COLO829 (cell line): ENCODE measurements at regions not wholly inside any gene's neighbourhood (a gene's known extent, or its start where the extent isn't known, plus 50 kb on each side); places are given as distances from the start of the nearest gene placed in this dataset.

Experiments
- DNase-seq: peaks from one replicate; pipeline ENCODE4 v3.0.0; 2012; ENCODE audit warnings: low spot score

GRCh38 chr17:10976401-10976800 lies 138.5 kb upstream of the PIRT start:
- DNase-seq, result no peak

- DNase-seq, result no peak
Measured at GRCh38 chr17:10968007-10968406, 130.1 kb upstream of the PIRT start.

- DNase-seq, result no peak
Measured at GRCh38 chr17:10956821-10957220, 118.9 kb upstream of the PIRT start.

GRCh38 chr17:10944819-10945218 lies 106.9 kb upstream of the PIRT start:
- DNase-seq, result no peak

GRCh38 chr17:10936931-10937330 lies 99.0 kb upstream of the PIRT start:
- no peak for DNase-seq

- no peak for DNase-seq
Measured at GRCh38 chr17:10932938-10933337, 95.1 kb upstream of the PIRT start.

GRCh38 chr17:10931133-10931532 lies 93.2 kb upstream of the PIRT start:
- DNase-seq, result no peak

GRCh38 chr17:10927712-10928111 lies 89.8 kb upstream of the PIRT start:
- no peak for DNase-seq

GRCh38 chr17:10920558-10921108 lies 82.7 kb upstream of the PIRT start:
- no peak for DNase-seq

GRCh38 chr17:10907370-10907769 lies 69.5 kb upstream of the PIRT start:
- DNase-seq, result no peak

GRCh38 chr17:10899281-10899680 lies 61.4 kb upstream of the PIRT start:
- DNase-seq, result no peak

- DNase-seq, result no peak
Measured at GRCh38 chr17:10894220-10894619, 56.3 kb upstream of the PIRT start.

GRCh38 chr17:10888858-10889257 lies 51.0 kb upstream of the PIRT start:
- no peak for DNase-seq
